Osteoblast (primary cell): ENCODE measurements at regions not wholly inside any gene's neighbourhood (a gene's known extent, or its start where the extent isn't known, plus 50 kb on each side); places are given as distances from the start of the nearest gene placed in this dataset.

Source experiments
- DNase-seq: peaks from one replicate; pipeline ENCODE4 v3.0.0; 2011; ENCODE audit warnings: low spot score, mixed read lengths; ENCODE audit not compliant: insufficient read length; ENCODE audit errors: missing footprints
- H2AFZ ChIP-seq: 2 replicates; pipeline ENCODE4 v1.6.0; 2011; ENCODE audit warnings: mild to moderate bottlenecking, low read length
- H3K27ac ChIP-seq: 2 replicates; pipeline ENCODE4 v1.5.1; 2011; ENCODE audit warnings: mild to moderate bottlenecking, low read depth, low read length, moderate library complexity
- H3K27me3 ChIP-seq: 2 replicates; pipeline ENCODE4 v1.6.0; 2012; ENCODE audit warnings: mild to moderate bottlenecking, control low read depth, inconsistent platforms, low read length, moderate library complexity; ENCODE audit not compliant: insufficient read depth
- H3K36me3 ChIP-seq: 2 replicates; pipeline ENCODE4 v1.5.1; 2011; ENCODE audit warnings: mild to moderate bottlenecking, low read length, control low read depth, moderate library complexity; ENCODE audit not compliant: insufficient read depth
- H3K4me1 ChIP-seq: 2 replicates; pipeline ENCODE4 v1.5.1; 2011; ENCODE audit warnings: mild to moderate bottlenecking, low read length, control low read depth, moderate library complexity; ENCODE audit not compliant: insufficient read depth
- H3K4me2 ChIP-seq: 2 replicates; pipeline ENCODE4 v1.6.0; 2011; ENCODE audit warnings: mild to moderate bottlenecking, low read length; ENCODE audit not compliant: insufficient read depth
- H3K4me3 ChIP-seq: fragments of 200-600 bp; sonication (generic); 3 replicates; pipeline ENCODE4 v1.5.1; 2012; ENCODE audit warnings: mild to moderate bottlenecking, low read length, inconsistent platforms; ENCODE audit not compliant: insufficient read depth
- H3K79me2 ChIP-seq: 2 replicates; pipeline ENCODE4 v1.6.0; 2012; ENCODE audit warnings: mild to moderate bottlenecking, low read length, control low read depth, inconsistent platforms; ENCODE audit not compliant: insufficient read depth
- H3K9me3 ChIP-seq: 2 replicates; pipeline ENCODE4 v1.5.1; 2011; ENCODE audit warnings: low read depth, low read length, control low read depth
- H4K20me1 ChIP-seq: 2 replicates; pipeline ENCODE4 v1.6.0; 2012; ENCODE audit warnings: mild to moderate bottlenecking, low read length, control low read depth; ENCODE audit not compliant: insufficient read depth
- TF ChIP-seq, protein P1 (sequence below): IDR thresholded peaks from 2 replicates; pipeline ENCODE4 v1.5.1; 2011; ENCODE audit warnings: mild to moderate bottlenecking, low read depth, low read length, moderate library complexity; ENCODE audit errors: extremely low read depth

DNA sequence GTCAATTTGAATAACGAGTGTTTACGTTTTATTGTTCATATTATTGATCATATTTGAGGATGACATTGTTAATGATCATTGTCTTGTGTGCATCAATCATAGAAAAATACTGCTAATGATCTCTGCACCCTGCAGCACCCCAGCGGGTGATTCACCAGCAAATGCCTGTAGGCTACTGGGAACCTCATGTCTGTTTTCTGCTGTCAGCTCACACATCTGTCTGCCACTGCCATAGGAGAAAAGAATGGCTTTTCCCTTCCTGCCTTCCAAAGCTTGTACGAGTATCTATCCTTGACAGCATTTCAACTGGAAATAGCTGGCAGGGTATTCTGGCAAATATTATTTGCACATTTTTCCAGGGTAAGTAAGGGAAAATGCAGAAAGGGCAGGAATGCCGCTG lies 272.1 kb upstream of the TRAM1L1 start:
- Histone ChIP-seq H3K4me3 (no peak overlapping the region), H3K27me3 (no peaks in the 10 kb centered on the region), H3K9me3 (no peaks in the 10 kb centered on the region), H3K36me3 (no peaks in the 10 kb centered on the region), H3K4me1 (no peaks in the 10 kb centered on the region), H3K79me2 (no peaks in the 10 kb centered on the region), H2AFZ (no peak overlapping the region), H3K27ac (no peak overlapping the region), H3K4me2 (no peak overlapping the region), H4K20me1 (no peaks in the 10 kb centered on the region)
- no peak for DNase-seq
- TF ChIP-seq, protein P1, sequence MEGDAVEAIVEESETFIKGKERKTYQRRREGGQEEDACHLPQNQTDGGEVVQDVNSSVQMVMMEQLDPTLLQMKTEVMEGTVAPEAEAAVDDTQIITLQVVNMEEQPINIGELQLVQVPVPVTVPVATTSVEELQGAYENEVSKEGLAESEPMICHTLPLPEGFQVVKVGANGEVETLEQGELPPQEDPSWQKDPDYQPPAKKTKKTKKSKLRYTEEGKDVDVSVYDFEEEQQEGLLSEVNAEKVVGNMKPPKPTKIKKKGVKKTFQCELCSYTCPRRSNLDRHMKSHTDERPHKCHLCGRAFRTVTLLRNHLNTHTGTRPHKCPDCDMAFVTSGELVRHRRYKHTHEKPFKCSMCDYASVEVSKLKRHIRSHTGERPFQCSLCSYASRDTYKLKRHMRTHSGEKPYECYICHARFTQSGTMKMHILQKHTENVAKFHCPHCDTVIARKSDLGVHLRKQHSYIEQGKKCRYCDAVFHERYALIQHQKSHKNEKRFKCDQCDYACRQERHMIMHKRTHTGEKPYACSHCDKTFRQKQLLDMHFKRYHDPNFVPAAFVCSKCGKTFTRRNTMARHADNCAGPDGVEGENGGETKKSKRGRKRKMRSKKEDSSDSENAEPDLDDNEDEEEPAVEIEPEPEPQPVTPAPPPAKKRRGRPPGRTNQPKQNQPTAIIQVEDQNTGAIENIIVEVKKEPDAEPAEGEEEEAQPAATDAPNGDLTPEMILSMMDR: no peak

DNA sequence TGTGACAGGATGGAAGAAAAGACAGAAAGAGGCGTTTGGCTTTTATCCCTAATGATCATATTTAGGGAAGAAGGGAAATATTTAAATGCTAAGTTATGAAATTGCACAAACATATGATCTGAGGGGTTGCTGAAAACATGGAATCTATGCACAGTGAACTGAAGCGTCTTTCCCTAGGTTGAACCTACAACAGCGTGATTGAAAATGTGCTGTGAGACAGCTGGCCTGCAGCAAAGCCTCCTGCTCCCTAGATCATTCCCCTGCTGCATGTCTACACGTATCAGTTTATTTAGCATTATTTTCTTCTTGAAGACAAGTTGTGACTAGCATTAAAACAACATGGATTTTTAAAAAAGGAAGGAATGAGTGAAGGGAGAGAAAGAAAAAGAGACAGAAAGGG lies 272.5 kb upstream of the TRAM1L1 start:
- H3K79me2 ChIP-seq: no peaks in the 10 kb centered on the region
- H3K27ac ChIP-seq: no peak overlapping the region
- no peaks in the 10 kb centered on the region for H3K4me1 ChIP-seq
- H4K20me1 ChIP-seq: no peaks in the 10 kb centered on the region
- H3K27me3 ChIP-seq: no peaks in the 10 kb centered on the region
- no peaks in the 10 kb centered on the region for H3K9me3 ChIP-seq
- H3K4me3 ChIP-seq: no peak overlapping the region
- H2AFZ ChIP-seq: no peak overlapping the region
- no peak for DNase-seq
- no peak overlapping the region for H3K4me2 ChIP-seq
- H3K36me3 ChIP-seq: no peaks in the 10 kb centered on the region
- TF ChIP-seq, protein P1: no peak

DNA sequence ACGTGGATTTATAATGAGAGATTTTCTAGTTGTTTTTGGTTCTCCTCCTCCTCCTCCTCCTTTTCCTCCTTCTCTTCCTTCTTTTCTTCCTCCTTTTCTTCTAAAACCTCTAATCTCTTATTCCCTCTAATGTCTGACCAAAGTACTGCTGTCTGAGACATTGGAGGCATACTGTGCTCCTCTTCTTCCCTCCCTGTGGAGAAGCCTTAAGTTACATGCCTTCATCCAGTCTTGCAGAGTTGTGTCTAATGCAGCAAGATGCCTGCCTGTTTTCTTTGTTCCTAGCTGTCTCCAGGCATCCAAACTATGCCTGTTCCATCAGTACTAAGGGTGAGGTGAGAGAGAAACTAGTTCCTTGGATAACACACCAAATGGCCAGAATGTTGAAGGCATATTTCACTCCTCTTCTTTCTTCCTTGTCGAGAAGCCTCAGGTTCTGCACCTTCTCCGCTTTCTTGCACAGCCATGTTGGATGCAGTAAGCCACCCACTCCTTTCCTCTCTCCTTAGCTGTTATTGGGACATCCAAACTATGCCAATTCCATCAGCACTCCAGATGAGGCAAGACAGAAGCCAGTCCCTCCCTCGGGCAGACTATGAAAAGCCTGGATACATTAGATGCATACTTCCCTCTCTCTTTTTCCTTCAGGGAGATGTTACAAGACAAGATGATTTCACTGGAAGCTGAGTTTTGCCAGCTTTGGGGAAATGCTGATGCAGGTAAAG lies 285.7 kb upstream of the TRAM1L1 start:
- H3K27ac ChIP-seq: no peak overlapping the region
- TF ChIP-seq, protein P1: no peak
- no peak overlapping the region for H2AFZ ChIP-seq
- no peaks in the 10 kb centered on the region for H3K27me3 ChIP-seq
- DNase-seq: no peak
- no peak overlapping the region for H3K4me2 ChIP-seq
- no peaks in the 10 kb centered on the region for H4K20me1 ChIP-seq
- H3K4me3 ChIP-seq: no peak overlapping the region
- H3K9me3 ChIP-seq: no peaks in the 10 kb centered on the region
- no peaks in the 10 kb centered on the region for H3K4me1 ChIP-seq
- no peaks in the 10 kb centered on the region for H3K79me2 ChIP-seq
- no peaks in the 10 kb centered on the region for H3K36me3 ChIP-seq

DNA sequence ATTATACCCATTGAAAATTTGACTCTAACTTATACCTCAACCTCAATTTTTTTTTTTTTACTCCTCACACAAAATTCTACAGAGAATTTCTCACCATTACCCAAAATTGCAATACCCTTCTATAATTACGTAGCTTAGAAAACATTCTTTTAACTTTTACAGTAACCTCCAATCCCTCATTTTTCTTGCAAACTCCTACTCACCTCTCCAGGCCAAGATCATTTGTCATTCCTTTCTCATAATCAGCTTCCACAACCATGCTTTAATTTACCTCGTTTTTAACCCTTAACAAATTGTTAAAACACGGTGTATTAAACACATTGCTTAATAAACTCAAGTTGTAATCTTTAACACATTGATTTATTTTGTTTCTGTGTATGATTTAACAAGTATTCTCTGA lies 289.7 kb upstream of the TRAM1L1 start:
- Histone ChIP-seq H3K4me2 (no peak overlapping the region), H4K20me1 (no peaks in the 10 kb centered on the region), H3K4me3 (no peak overlapping the region), H3K4me1 (no peaks in the 10 kb centered on the region), H3K9me3 (no peaks in the 10 kb centered on the region), H3K27me3 (no peaks in the 10 kb centered on the region), H3K27ac (no peak overlapping the region), H2AFZ (no peak overlapping the region), H3K36me3 (no peaks in the 10 kb centered on the region), H3K79me2 (no peaks in the 10 kb centered on the region)
- DNase-seq: no peak
- TF ChIP-seq, protein P1: no peak
